GM12864 (cell line): ENCODE measurements at regions not wholly inside any gene's neighbourhood (a gene's known extent, or its start where the extent isn't known, plus 50 kb on each side); places are given as distances from the start of the nearest gene placed in this dataset.

ENCODE experiments used
- DNase-seq: peaks from one replicate; pipeline ENCODE4 v3.0.0-alpha.2; 2011; ENCODE audit warnings: low read depth
- H3K4me3 ChIP-seq: 2 replicates; pipeline ENCODE4 v1.5.1; 2011; ENCODE audit warnings: mild to moderate bottlenecking, low read depth, low read length, control low read depth
- TF ChIP-seq, protein P1 (sequence below): IDR thresholded peaks from 2 replicates; pipeline ENCODE4 v1.5.1; 2011; ENCODE audit warnings: low read depth, mild to moderate bottlenecking, moderate library complexity, low read length, control low read depth, inconsistent platforms; ENCODE audit errors: missing control alignments

GRCh38 chr3:174442302-174442682, 416.8 kb upstream of the NAALADL2 start:
- DNase-seq, result no peak
- no peak overlapping the region for H3K4me3 ChIP-seq
- TF ChIP-seq, protein P1, sequence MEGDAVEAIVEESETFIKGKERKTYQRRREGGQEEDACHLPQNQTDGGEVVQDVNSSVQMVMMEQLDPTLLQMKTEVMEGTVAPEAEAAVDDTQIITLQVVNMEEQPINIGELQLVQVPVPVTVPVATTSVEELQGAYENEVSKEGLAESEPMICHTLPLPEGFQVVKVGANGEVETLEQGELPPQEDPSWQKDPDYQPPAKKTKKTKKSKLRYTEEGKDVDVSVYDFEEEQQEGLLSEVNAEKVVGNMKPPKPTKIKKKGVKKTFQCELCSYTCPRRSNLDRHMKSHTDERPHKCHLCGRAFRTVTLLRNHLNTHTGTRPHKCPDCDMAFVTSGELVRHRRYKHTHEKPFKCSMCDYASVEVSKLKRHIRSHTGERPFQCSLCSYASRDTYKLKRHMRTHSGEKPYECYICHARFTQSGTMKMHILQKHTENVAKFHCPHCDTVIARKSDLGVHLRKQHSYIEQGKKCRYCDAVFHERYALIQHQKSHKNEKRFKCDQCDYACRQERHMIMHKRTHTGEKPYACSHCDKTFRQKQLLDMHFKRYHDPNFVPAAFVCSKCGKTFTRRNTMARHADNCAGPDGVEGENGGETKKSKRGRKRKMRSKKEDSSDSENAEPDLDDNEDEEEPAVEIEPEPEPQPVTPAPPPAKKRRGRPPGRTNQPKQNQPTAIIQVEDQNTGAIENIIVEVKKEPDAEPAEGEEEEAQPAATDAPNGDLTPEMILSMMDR, result no peak

GRCh38 chr3:174444391-174444790, 414.7 kb upstream of the NAALADL2 start:
- no peak overlapping the region for H3K4me3 ChIP-seq
- TF ChIP-seq, protein P1, result no peak
- no peak for DNase-seq

GRCh38 chr3:174457758-174458157, 401.4 kb upstream of the NAALADL2 start:
- no peak for DNase-seq
- H3K4me3 ChIP-seq, result no peak overlapping the region
- TF ChIP-seq, protein P1, result no peak

DNA sequence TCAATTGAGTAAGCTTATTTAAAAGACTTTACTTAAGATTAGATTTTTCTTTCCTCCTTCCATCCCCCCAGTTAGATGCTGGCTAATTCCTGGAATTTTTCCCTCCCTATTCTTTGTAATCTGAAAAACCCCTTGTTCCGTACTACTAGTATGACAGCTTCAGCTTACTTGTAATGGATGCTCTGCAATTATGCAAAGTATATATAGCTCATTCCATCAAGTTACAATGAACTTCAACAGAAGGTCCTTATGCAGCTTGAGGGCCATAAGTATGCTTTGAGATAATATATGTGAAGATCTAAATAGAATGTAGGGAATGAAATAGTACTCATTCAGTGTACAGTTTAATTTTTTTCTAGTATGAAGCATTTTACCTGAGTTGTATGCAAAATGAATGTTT, 398.3 kb upstream of the NAALADL2 start:
- H3K4me3 ChIP-seq, result no peak overlapping the region
- DNase-seq, result no peak
- TF ChIP-seq, protein P1, result no peak

GRCh38 chr3:174462916-174463315, 396.2 kb upstream of the NAALADL2 start:
- DNase-seq, result no peak
- TF ChIP-seq, protein P1, result no peak
- no peak overlapping the region for H3K4me3 ChIP-seq

DNA sequence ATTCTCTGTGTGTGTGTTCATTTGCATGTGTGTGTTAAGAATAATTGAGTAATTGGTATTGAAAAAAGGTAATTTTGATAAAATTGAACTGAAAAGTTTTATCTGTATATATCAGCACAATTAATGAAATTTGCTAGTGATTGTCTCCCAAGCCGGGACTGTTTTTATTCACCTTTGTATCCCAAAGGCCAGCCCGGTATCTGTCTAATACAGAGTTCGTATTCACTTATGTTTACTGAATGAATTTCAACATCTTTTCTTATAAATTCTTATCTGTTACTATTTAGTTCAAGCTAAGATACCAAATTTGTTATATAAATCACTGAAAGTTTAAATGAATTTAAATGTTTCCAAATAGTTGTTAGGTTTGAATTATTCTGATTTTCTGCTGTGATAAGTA, 394.0 kb upstream of the NAALADL2 start:
- DNase-seq, result no peak
- TF ChIP-seq, protein P1, result no peak
- H3K4me3 ChIP-seq, result no peak overlapping the region

DNA sequence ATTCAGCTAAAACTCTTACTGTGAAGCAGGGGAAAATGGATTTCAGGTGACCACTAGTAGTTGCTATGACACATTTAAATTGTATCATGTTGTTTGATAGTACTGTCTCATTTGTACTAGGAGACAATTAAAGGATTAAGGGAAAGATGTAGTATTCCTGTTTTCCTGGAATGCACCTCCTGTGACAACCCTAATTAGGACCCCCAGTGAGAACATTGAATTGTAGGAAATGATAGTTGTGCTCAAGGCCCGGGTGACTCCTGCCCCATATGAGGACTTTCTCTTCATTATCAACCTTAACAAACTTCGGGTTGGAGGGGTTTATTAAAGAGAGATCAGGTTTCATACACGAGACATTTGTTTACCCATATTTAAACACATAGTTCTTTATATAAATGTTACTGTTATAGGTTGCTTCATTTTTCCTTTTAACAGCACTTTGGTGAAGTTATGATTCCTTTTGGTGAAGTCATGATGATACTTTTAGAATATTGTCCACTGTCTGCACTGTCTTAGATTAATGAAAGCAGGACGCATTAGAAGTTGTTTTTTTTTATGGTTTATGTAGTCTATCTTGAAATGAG, 392.6 kb upstream of the NAALADL2 start:
- TF ChIP-seq, protein P1, result no peak
- DNase-seq, result no peak
- H3K4me3 ChIP-seq, result no peak overlapping the region
